Pancreas (tissue), 10 donors: ENCODE measurements at regions not wholly inside any gene's neighbourhood (a gene's known extent, or its start where the extent isn't known, plus 50 kb on each side); places are given as distances from the start of the nearest gene placed in this dataset.

ENCODE experiments used
- ATAC-seq, 4 donors: fragments of 200-7000 bp; cut with Tn5 transposase; one replicate each; pipeline versions ENCODE4 v1.8.0 to v1.9.1; 2020; ENCODE audit warnings: mild to moderate bottlenecking in 4 of 4, moderate library complexity in 4 of 4
- DNase-seq, 6 donors: peaks; one replicate each; pipeline ENCODE4 v3.0.0-alpha.2; 2020
- FAIRE-seq: peaks from 2 replicates; lab custom pipeline; 2012; peaks lifted over from hg19 to GRCh38; lab: Jason Lieb, UNC
- H3K27ac ChIP-seq, 4 donors: fragments of 200-600 bp; sonication (generic); 1 replicate in 3 of 4; 2 replicates in 1 of 4; pipeline versions ENCODE4 v1.5.0 to v1.8.0; 2020
- H3K27me3 ChIP-seq, 4 donors: fragments of 200-600 bp; one replicate each; pipeline ENCODE4 v1.8.0; 2021
- H3K36me3 ChIP-seq, 3 donors: fragments of 200-600 bp; sonication (generic) in 1 of 3; one replicate each; pipeline versions ENCODE4 v1.5.0 to v1.8.0; 2020 to 2021
- H3K4me1 ChIP-seq, 3 donors: fragments of 200-600 bp; one replicate each; pipeline ENCODE4 v1.8.0; 2021
- H3K4me3 ChIP-seq, 4 donors: fragments of 200-600 bp; sonication (generic) in 2 of 4; one replicate each; pipeline versions ENCODE4 v1.5.0 to v1.8.0; 2020 to 2021
- H3K9me3 ChIP-seq, 4 donors: fragments of 200-600 bp; one replicate each; pipeline ENCODE4 v1.8.0; 2021
- CTCF ChIP-seq, 4 donors: fragments of 200-600 bp; sonication (generic) in 3 of 4; IDR thresholded peaks; one replicate each; pipeline versions ENCODE4 v1.5.0 to v1.8.0; 2021; ENCODE audit warnings: antibody characterized with exemption in 4 of 4
- WGBS, 2 donors: extraction: QIAGEN DNeasy Blood & Tissue Kit; methylation state at CpG; one replicate each; pipeline ENCODE4 v1.1.7; 2013; 5-methylcytosine and 5-hydroxymethylcytosine counted together
- intact Hi-C, 3 donors: fragments of 100-400 bp; cut with DNase I; formaldehyde crosslinking; loops; one replicate each; pipeline versions ENCODE4 v1.11.1 to v1.14.2; 2022
- donor health status: healthy with polysubstance abuse.
- donor health status: DM: no; HTN: no; CAD: no; lungs with moderate emphysema.
- donor health status: DM: no; HTN: no; CAD: no.
- donor health status: control.
- donor health status: control.
- donor health status: Bipolar disorder and iron deficiency.
- donor health status: DM: yes; HTN: yes; CAD: no.
- donor health status: DM: no; HTN: no; CAD: no.
- donor health status: DM: no; HTN: no; CAD: no.
- donor health status: DM: yes; HTN: yes; CAD: no.

- Histone ChIP-seq H3K27ac (no peak overlapping the region), H3K4me3 (no peak overlapping the region), H3K4me1 (no peaks in the 10 kb centered on the region), H3K36me3 (no peaks in the 10 kb centered on the region), H3K9me3 (no peaks in the 10 kb centered on the region), H3K27me3 (no peaks in the 10 kb centered on the region)
- no peak for FAIRE-seq
- TF ChIP-seq CTCF (IDR thresholded peaks at IDR 0.05) = no peak
- no peak for DNase-seq
- no peak for ATAC-seq
- intact Hi-C loops = no loop called here
Observed at GRCh38 chr2:125371867-125372266, 1284.1 kb upstream of the GYPC start.

DNA sequence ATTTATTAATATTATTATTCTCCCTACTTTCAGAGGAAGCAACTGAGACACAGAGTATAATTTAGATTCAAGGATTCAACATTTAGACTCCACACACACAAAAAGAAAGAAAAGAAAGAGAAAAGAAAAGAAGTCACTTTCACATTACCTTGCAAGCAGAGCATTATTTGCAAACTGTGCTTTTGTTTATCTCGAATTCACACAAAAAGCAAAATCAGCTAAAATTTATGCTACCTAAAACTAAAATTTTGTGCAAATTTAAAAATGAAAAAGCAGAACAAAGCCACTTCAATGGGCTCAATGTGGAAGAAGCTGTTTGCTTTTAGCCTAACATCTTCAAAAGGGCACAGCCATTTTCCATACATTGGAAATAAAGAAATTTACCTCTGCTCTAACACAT, 1282.7 kb upstream of the GYPC start:
- intact Hi-C loops = no loop called here
- no peak for TF ChIP-seq CTCF (IDR thresholded peaks at IDR 0.05)
- ATAC-seq (no peak), DNase-seq (no peak), FAIRE-seq (no peak)
- WGBS, 2 donors = 44 to 57% methylated on average over 1 of the region's 1 CpG
- H3K27ac ChIP-seq = no peak overlapping the region
- H3K36me3 ChIP-seq = no peaks in the 10 kb centered on the region
- no peaks in the 10 kb centered on the region for H3K9me3 ChIP-seq
- H3K27me3 ChIP-seq = no peaks in the 10 kb centered on the region
- H3K4me3 ChIP-seq = no peak overlapping the region
- no peaks in the 10 kb centered on the region for H3K4me1 ChIP-seq

DNA sequence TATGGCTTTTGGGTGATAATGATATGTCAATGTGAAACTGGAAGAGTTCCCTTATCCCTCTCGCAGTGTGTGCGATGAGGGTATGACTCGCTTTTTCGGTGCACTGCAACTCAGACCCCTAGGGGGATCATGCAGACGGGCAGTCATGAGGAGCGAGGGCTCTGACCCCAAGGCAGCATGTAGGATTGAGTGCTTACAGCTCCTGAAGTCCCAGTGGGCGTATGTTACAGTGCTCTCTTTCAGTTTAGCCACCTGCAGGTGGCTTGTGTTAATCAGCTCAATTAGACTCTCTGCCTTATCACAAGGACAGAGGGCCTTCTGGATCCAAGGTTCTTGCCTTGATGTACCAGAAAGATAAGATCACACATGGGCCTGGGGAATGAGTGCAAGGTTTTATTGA, 1269.9 kb upstream of the GYPC start:
- no peak for FAIRE-seq
- no peak for DNase-seq
- WGBS, 2 donors = 64 to 79% methylated on average over 7 of the region's 7 CpGs
- Histone ChIP-seq H3K9me3 (no peaks in the 10 kb centered on the region), H3K27ac (no peak overlapping the region), H3K36me3 (no peaks in the 10 kb centered on the region), H3K4me3 (no peak overlapping the region), H3K4me1 (no peaks in the 10 kb centered on the region), H3K27me3 (no peaks in the 10 kb centered on the region)
- ATAC-seq = no peak
- intact Hi-C loops = no loop called here
- TF ChIP-seq CTCF (IDR thresholded peaks at IDR 0.05) = no peak

DNA sequence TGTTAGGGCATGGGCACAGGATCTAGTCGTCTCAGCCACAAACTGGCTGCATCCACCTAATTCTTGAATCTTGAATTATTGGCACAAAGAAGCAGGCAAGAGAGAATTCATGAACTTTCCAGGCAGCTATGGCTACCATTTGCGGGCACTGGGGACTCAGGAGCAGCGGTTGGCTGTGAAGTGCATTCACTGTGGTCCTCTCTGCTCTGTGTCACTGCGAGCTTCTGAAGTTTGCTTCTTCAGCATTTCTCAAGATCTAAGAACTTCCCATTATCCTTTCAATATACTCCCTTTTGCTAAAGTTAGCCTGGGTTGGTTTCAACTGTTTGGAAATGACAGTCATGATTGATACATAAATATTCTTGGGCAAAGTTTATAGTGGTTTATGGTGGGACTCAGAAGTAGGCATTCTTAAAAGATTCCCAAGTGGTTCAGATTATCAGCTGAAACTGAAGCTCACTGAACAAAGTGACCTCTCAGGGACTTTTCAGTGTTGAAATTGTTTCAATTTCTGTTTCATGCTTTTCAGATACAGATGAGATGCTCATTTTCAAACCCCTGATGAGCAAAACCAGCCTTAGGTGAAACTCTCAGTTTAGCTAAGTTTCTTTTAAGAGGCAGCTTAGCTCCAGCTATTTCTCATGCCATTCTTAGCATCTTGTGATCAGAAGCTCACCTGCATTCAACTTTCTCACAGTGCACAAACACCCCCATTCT, 1258.3 kb upstream of the GYPC start:
- WGBS, 2 donors = 72 to 81% methylated on average over 4 of the region's 4 CpGs
- no peaks in the 10 kb centered on the region for H3K27me3 ChIP-seq
- no peak for TF ChIP-seq CTCF (IDR thresholded peaks at IDR 0.05)
- no peaks in the 10 kb centered on the region for H3K4me1 ChIP-seq
- H3K36me3 ChIP-seq = no peaks in the 10 kb centered on the region
- FAIRE-seq (no peak), ATAC-seq (no peak), DNase-seq (no peak)
- no peaks in the 10 kb centered on the region for H3K9me3 ChIP-seq
- H3K27ac ChIP-seq = no peak overlapping the region
- intact Hi-C loops = no loop called here
- no peak overlapping the region for H3K4me3 ChIP-seq

DNA sequence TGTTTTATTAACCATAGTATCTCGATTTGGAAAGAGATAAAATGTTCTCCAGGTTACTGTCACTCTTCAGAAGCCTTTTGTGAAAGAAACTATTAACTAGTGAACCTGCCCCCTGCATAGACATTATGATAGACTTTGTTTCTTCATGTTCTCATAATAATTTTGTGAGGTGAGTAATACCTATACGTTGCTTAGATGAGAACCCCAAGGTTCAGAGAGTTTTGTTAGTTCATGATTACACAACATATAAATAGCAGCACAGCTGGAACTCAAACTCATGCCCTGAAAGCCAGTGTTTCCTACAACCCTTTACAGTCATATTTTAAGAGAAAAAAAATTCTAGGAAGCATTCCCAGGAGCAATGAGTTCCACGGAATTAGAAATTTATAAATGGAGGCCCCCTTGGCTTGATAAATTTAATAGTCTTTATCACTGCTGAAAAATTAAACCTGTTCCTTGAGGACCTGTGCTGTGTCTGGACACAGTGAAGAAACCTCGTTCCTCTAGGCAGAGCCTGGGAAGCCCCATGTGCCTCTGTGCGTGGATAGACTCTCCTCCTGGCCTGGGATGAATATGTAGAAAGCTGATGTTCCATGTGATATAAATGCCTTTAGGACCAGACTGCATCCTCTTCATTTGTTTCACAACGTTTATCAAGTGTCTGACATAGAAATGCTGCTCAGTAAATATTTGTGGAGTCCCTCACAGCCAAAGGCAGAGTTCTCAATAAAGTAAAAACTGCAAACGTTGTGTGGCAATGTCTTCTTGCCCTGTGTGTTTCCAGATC, 1257.0 kb upstream of the GYPC start:
- no peaks in the 10 kb centered on the region for H3K27me3 ChIP-seq
- TF ChIP-seq CTCF (IDR thresholded peaks at IDR 0.05) = no peak
- H3K27ac ChIP-seq = no peak overlapping the region
- ATAC-seq (no peak), DNase-seq (no peak), FAIRE-seq (no peak)
- no peaks in the 10 kb centered on the region for H3K4me1 ChIP-seq
- WGBS, 2 donors = 28 to 37% methylated on average over 7 of the region's 7 CpGs
- no peak overlapping the region for H3K4me3 ChIP-seq
- H3K9me3 ChIP-seq = no peaks in the 10 kb centered on the region
- H3K36me3 ChIP-seq = no peaks in the 10 kb centered on the region
- intact Hi-C loops = no loop called here
